ENCODE measurements at regions not wholly inside any gene's neighbourhood (a gene's known extent, or its start where the extent isn't known, plus 50 kb on each side); places are given as distances from the start of the nearest gene placed in this dataset.

DNA sequence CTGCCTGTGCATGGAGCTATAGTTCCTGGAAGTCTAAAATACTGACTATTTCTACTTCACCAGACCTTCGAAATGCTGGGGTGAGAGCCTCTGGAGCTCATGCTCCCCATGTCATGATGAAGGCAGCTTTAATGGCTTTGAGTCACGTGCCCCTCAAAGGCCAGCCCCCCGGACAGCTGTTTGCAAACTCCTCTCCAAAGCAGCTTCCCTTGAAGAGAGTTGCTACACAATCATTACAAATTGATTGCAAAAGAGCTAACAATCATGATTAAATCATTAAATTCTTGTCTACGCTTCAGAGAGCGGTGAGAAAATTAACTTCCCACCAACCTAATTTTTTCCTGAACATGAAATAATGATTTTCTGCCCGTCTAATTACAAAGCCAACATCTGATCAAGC lies 134.8 kb upstream of the IRX6 start:
- DNase-seq (ENCODE audit: extremely low read depth in 1 of 11, low read depth in 9 of 11, low spot score in 4 of 11): no peak

DNA sequence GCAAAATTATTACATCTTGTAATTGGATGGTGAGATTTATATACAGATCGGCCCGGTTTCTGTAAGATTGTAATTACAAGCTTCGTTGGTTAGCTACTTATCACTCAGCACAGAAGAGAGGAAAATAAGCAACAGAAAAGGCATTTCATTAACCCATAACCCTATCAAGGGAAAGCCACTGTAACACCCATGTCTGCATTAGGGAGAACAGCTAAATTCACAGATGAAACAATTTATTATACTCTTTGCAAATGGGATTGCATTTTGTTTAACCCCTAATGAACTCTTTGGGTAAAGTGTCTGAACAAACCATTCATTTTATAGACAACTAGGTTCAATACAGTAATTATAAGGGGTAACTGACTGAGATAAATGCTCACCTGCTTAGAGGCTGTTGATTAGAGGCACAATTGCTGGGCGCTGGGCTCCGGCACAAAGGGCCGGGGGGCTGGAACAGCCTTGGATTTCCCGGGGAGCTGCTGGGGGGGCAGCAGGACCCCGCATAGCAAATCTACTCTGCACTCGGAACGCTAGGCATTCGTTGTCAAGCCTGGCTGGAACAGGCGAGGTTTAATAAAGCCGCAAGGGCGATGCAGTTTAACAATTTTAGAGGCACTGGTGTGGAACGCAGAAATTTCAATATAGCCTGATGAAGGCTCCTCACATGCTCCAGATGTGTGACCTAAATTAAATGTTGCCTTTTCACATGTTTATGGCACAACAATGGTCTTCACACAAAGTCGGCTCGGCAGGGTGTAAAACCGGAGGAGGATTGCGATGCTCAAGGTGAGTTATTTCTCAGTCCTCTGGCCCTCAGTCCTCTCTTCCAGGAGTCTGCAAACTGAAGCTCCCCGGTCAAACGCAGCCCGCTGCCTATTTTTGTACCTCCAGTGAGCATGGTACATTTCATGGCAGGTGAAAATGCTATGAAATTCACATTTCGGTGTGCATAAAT lies 134.0 kb upstream of the IRX6 start:
- no peak for DNase-seq (ENCODE audit: extremely low read depth in 1 of 11, low read depth in 9 of 11, low spot score in 4 of 11)

DNA sequence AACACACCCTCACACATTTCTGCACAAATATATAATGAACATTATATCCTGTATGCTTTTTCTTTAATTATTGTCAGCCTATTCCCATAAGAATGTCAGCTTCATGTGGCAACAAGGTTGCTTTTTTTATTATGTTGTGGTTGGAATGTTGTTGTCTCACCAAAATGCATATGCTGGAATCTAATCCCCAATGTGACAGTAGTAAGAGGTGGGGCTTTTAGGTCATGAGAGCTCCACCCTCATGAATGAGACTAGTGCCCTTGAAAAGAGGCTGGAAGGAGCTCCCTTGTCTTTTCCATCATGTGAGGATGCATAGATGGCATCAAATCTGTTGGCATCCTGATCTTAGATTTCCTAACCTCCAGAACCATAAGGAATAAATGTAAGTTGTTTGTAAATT lies 131.3 kb upstream of the IRX6 start:
- DNase-seq (ENCODE audit: extremely low read depth in 1 of 11, low read depth in 9 of 11, low spot score in 4 of 11): no peak

DNA sequence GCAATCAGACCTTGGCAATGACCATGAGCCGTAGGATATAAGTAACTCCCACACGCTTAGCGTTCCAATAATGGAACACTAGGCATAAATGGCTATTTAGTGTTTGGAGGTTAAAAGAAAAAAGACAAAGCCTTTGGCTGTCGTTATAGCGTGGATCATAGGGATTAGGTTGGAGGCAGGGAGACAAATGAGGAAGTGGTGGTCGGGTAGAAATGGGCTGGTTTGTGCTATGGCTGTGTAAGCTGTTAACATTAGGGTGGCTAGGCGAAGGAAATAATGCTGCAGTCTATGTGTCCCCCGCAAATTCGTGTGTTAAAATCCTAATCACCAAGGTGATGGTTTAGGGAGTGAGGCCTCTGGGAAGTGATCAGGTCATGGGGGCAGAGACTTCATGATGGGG lies 120.4 kb upstream of the IRX6 start:
- DNase-seq (ENCODE audit: extremely low read depth in 1 of 11, low read depth in 9 of 11, low spot score in 4 of 11): no peak

DNA sequence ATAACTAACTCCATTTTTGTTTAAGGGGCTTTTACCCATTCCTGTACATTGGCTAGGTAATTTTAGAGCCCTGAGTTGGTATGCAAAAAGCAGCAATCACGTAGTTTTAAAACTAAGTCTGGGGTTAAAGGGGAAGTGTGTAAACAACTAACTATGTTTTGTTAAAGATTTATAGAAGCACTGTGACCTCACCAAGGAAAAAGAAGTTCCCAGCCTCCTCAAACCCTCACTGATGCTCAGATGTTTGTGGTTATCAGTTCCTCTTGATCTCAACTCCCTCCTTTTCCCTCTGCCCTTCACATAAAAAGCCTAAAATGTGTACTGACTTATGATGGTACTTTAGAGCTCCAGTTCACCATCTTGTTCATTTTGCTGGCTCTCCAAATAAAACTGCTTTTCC lies 119.9 kb upstream of the IRX6 start:
- DNase-seq (ENCODE audit: extremely low read depth in 1 of 11, low read depth in 9 of 11, low spot score in 4 of 11): no peak

DNA sequence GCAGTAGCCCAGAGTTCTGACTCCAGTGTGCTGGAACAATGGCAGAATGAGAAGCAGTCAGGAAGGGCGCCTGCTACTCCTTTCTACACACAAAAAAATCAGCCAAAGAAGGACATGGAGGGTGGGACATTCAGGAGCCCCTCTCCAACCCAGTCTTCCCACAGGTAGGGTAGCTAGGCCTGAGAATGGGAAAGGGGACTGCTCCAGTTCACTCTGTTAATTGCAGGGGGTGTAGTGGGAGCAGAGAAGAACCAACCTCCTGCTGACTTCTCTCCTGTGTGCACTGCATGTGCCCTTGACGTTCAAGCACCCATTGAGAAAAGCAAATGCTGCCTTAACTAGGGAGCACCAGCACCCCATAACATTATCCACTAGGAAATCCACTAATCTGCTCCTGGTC lies 119.1 kb upstream of the IRX6 start:
- DNase-seq (ENCODE audit: extremely low read depth in 1 of 11, low read depth in 9 of 11, low spot score in 4 of 11): no peak

DNA sequence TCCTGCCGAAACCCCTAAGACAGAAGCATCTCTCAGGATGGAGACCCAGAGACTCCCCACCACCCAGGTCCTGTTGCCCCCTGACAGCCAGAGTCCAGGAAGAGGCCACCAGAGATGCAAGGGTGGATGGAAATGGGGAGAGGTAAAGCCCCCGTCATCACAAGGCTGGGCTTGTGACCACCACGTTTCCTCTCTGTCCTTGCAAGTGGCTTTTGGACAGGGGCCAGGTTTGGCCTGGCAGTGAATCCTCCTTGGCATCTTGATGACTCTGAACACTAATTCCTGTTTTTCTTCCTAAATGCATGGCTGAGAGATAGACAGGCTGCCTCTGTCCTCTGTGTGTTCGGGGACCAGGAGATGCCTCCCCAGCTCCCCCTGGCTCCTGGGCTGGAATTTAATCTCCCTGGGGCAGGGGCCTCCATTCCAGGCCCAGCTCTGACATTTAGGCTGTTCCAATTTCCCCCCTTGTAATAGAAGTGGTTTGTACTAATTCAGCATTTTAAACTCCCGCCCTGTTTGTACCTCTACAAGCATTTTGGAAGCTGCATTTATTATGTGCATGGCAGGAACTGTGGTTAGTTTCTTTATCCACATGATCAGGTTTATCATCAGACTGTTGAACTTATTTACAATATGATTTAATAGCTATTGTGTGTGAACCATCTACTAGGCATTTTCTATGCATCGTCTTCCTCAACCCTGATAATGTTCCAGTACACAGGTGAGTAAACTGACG lies 116.1 kb upstream of the IRX6 start:
- no peak for DNase-seq (ENCODE audit: extremely low read depth in 1 of 11, low read depth in 9 of 11, low spot score in 4 of 11)

DNA sequence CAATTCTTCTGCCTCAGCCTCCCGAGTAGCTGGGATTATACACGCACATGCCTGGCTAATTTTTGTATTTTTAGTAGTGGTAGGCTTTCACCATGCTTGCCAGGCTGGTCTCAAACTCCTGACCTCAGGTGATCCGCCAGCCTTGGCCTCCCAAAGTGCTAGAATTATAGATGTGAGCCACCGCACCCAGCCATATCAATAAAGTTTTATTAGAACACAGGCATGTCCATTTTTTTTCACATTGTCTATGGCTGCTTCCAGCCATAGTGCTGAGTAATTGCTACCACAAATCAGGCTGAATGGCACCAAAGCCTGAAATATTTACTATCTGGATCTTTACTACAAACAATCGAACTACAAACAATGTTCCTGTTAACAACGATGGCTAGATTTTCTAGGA lies 114.4 kb upstream of the IRX6 start:
- no peak for DNase-seq (ENCODE audit: extremely low read depth in 1 of 11, low read depth in 9 of 11, low spot score in 4 of 11)

DNA sequence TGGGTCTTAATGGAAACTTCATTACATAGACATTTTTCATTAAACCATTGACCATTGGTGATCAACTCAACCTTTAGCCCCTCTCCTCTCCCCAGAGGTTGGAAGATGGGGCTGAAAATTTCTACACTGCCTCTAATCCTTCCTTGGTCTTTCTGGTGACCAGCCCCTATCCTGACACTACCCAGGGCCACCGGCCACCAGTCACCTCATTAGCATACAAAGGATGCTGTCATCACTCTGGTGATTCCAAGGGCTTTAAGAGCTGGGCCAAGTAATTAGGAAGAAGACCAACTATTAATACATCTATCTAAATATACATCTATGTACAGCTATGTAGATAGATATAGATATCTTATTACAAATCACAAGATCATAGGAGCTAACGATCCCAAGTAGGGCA lies 111.2 kb upstream of the IRX6 start:
- no peak for DNase-seq (ENCODE audit: extremely low read depth in 1 of 11, low read depth in 9 of 11, low spot score in 4 of 11)

DNA sequence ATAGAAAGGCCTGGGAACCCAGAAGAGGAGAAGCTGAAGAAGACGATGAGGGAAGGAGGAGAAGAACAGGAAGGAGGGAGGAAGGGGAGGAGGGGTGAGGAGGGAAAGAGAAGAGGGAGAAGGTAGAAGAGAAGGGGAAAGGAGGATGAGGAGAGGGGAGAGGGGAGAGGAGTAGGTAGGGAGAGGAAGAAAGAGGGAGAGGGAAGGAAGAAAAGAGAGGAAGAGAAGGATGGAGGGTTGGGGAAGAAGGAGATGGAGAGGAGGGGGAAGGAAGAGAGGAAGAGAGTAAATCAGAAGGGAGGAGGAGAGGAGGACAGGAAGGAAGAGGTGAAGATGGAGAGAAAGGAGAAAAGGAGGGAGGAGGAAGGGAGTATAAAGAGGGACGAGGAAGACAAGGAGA lies 109.6 kb upstream of the IRX6 start:
- no peak for DNase-seq (ENCODE audit: extremely low read depth in 1 of 11, low read depth in 9 of 11, low spot score in 4 of 11)

DNA sequence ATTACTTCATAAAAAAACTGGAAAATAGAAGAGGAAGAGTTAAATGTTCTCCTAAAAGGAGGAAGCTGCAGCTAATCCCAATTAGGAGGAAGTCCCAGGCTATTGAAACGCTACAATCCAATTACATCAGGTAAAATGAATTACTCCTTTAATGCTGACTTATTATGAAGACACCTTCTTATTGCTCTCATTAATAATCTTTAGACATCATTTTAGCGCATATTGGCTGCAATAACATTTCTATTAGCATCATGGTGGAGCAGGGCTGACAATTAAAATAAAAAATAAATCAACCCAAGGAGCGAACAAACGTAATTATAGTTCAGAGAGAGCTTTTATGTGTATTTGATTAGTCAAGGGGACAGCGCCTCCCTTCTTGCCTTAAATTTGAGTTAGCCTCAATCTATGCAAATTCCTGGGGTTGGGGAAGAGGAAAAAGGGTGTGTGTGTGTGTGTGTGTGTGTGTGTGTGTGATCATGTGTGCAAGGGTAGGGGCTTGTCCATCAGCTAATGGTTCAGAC lies 109.0 kb upstream of the IRX6 start:
- no peak for DNase-seq (ENCODE audit: extremely low read depth in 1 of 11, low read depth in 9 of 11, low spot score in 4 of 11)

DNA sequence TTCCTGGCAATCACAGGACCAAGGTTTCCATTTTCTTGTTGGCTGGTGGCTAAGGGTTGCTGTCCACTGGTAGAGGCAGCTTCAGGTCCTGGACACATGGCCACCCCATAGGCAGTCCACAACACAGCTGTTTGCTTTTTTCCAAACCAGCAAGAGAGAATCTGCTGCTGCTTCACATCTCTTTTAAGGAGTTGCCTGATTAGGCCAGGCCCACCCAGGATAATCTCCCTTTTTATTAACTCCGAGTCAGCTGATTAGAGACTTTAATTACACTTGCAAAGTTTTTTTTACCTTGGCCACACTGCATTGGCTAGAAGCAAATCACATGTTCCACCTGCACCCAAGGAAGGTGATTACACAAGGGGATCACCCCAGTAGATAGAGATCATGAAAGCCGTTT lies 106.6 kb upstream of the IRX6 start:
- no peak for DNase-seq (ENCODE audit: extremely low read depth in 1 of 11, low read depth in 9 of 11, low spot score in 4 of 11)

DNA sequence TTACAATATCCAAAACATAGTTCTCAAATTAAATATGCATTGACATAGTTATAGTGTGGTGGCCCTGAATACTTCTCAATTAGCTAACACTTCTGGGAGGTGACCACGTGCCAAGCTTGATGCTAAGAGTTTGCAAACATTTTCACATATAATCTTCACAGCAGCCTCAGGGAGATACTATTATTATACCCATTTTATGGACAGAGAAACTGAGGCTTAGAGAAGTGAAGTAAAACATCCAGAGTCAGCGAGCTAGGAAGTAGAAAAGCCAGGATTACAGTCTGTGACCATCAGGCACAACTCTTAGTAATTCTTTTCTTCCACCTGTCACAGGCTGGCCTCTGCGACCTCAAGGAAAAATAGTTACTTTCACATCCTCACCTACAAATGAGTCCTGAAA lies 102.2 kb upstream of the IRX6 start:
- DNase-seq (ENCODE audit: extremely low read depth in 1 of 11, low read depth in 9 of 11, low spot score in 4 of 11): no peak

DNA sequence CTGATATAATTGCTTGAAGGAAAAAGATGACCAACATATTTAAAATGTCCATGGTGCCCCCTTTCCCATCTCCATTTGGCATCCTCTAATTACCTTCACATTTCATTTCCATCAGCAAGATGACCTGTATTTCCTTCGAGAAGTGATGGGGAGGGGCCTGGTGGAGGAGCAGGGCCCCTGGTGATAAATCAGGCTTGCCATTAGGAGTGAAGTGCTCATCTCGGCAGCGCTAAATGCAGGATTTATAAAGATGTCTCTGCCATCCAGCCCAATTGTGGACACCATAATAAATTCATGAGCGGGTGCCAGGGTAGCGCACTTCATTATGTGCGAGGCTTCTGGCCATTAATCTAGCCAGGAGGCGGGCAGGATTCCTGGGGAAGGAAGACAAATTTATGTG lies 101.5 kb upstream of the IRX6 start:
- no peak for DNase-seq (ENCODE audit: extremely low read depth in 1 of 11, low read depth in 9 of 11, low spot score in 4 of 11)

DNA sequence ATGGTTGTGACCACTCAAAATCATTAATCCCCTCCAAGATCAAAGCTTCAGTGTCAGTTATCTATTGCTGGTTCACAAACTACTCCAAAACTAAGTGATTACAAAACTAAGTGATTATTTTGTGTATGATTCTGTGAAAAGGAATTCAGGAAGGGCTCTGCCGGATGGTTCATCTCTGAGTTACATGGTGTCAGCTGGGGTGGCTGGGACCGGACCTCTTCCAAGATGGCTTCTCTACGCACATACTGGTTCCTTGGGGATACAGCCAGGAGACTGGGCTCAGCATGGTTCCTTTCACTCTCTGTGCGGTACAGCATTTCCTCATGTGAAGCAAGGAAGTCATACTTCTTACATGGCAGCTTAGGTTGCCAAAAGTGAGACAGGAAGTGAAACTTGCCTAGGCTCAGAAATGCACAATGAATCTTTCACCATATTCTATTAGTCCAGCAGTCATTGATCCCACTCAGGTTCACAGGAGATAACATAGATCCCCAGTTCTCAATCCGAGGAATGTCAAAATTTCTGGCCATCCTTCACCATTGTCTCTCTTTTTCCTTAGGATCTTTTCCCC lies 97.9 kb upstream of the IRX6 start:
- no peak for DNase-seq (ENCODE audit: extremely low read depth in 1 of 11, low read depth in 9 of 11, low spot score in 4 of 11)

DNA sequence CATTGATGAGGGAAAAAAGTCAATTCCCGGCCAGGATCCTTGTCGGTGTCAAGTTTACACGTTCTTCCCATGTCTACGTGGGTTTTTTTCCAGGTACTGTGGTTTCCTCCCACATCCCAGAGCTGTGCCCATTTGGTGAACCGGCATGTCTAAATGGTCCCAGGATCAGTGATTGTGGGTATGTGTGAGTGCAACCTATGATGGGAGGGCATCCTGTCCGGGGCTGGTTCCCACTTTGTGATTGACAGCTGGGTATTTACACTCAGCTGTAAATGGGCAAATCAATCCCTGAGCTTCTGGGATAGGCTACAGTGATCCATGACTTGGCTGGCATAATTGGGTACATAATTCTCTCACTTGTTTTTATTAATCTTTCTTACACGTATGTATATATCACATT lies 91.2 kb upstream of the IRX6 start:
- no peak for DNase-seq (ENCODE audit: extremely low read depth in 1 of 11, low read depth in 9 of 11, low spot score in 4 of 11)

DNA sequence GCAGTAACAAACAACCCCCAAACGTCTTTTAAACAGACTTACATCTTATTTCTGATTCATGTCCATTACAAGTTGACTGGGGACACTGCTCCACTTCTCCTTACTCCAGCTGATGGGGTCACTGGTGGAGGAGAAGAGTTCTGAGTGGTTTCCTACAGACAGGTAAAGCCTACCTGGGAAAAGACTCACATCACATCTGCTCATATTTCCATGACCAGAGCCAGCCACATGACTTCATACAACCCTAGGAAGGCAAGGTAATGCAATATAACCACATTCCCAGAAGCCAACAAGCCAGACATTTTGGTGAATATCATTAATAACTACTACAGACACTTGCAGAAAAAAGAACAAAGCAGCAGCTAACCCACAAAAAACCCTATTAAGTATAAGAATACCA lies 90.5 kb upstream of the IRX6 start:
- no peak for DNase-seq (ENCODE audit: extremely low read depth in 1 of 11, low read depth in 9 of 11, low spot score in 4 of 11)

DNA sequence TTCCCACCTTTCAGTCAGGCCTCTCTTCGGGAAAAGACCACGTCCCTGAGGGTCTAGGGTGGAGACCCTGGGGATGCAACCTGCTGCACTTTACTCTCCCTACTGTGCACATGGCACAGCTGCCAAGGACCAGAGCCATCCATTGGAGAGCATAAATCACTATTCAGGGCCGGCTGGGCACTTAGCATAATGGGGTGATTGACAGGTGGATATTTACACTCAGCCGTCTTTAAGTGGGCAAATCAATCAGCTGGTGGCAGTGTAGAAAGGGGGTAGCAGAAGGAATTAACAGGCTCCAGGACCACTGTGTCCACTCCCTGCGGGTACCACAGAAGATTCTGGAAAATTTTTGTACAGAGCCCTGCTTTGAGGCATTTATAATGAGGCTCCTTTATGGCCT lies 87.3 kb upstream of the IRX6 start:
- no peak for DNase-seq (ENCODE audit: extremely low read depth in 1 of 11, low read depth in 9 of 11, low spot score in 4 of 11)

DNA sequence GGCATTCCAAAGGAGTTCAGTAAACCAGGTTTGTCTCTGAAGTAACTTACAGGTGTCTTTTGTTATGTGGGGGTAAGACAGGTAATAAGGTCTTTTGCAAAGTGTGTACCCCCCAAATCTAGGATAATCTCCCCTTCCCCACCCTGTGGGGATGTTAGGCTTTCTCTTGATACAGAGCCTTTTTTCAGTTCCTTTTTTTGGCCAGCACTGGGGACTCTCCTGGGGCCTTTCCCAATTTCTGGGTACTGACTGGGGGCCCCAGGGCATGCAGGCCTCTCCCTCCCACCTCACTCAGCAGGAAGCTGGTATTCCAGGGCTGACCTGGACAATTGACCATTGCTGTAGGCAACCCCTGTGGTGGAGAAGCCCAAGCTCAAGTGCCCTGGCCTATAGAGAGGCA lies 84.3 kb upstream of the IRX6 start:
- DNase-seq (ENCODE audit: extremely low read depth in 1 of 11, low read depth in 9 of 11, low spot score in 4 of 11): no peak

DNA sequence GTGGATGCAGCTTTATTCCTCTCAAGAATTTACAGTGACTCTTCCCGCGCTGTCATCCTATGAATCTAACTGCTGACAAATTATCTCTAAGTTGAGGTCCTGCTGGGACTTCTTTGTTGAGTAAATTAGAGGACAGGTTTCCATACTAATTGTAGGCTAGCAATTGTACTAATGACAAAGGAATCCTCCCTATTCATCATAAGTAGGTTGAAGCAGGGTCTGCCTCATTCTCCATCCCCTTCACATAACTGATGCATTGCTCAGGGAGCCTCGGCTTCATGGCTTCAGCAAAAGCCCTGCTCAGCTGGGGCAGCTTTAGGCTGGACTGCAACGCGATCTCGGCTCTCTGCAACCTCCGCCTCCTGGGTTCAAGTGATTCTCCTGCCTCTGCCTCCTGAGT lies 83.1 kb upstream of the IRX6 start:
- no peak for DNase-seq (ENCODE audit: extremely low read depth in 1 of 11, low read depth in 9 of 11, low spot score in 4 of 11)
